NB4 (cell line): ENCODE measurements at regions not wholly inside any gene's neighbourhood (a gene's known extent, or its start where the extent isn't known, plus 50 kb on each side); places are given as distances from the start of the nearest gene placed in this dataset.

Experiments used
- DNase-seq: peaks from one replicate; pipeline ENCODE4 v3.0.0; 2010; ENCODE audit warnings: low read depth
- H3K4me3 ChIP-seq: one replicate; pipeline ENCODE4 v1.5.1; 2011; ENCODE audit warnings: mild to moderate bottlenecking, low read depth, low read length, moderate library complexity
- CTCF ChIP-seq: IDR thresholded peaks from one replicate; pipeline ENCODE4 v1.5.1; 2012; ENCODE audit warnings: low read depth, low read length
- MAX ChIP-seq: IDR thresholded peaks from 2 replicates; pipeline ENCODE4 v1.6.1; 2011; ENCODE audit warnings: low read depth, low read length
- MYC ChIP-seq: IDR thresholded peaks from 2 replicates; pipeline ENCODE4 v1.6.1; 2011; ENCODE audit warnings: low read depth, low read length
- POLR2A ChIP-seq: IDR thresholded peaks from 2 replicates; pipeline ENCODE4 v1.6.1; 2011; ENCODE audit warnings: mild to moderate bottlenecking; ENCODE audit not compliant: insufficient read length; ENCODE audit errors: extremely low read depth

GRCh38 chr5:107320846-107321245, 349.9 kb downstream of the EFNA5 start:
- H3K4me3 ChIP-seq: no peak overlapping the region
- no peak for DNase-seq
- no peak for TF ChIP-seq MYC
- TF ChIP-seq CTCF: no peak
- no peak for TF ChIP-seq MAX
- no peak for TF ChIP-seq POLR2A

DNA sequence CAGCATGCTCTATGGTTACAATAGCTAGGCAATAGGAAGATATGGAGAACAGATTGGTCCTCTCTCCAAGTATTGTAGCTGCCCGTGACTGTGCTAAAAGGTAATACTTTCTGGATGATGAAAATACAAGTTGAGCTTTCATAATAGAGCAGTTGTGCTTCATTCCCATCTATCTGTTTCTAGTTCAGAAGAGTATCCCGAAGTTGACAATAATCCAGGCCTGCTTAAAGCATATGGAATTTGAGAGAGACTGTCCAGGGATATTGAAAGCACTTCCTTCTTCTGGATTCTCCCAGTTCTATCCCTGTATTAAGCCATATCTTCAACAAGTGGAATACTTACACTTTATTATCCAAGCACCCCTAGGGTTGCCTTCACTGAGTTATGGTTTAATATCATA, 350.4 kb downstream of the EFNA5 start:
- TF ChIP-seq MYC: no peak
- no peak for TF ChIP-seq POLR2A
- no peak for TF ChIP-seq CTCF
- no peak for TF ChIP-seq MAX
- no peak for DNase-seq
- H3K4me3 ChIP-seq: no peak overlapping the region

GRCh38 chr5:107319901-107320300, 350.8 kb downstream of the EFNA5 start:
- no peak for DNase-seq
- TF ChIP-seq MYC (no peak), POLR2A (no peak), MAX (no peak), CTCF (no peak)

GRCh38 chr5:107314330-107314729, 356.4 kb downstream of the EFNA5 start:
- DNase-seq: no peak
- TF ChIP-seq MYC (no peak), CTCF (no peak), MAX (no peak), POLR2A (no peak)
- H3K4me3 ChIP-seq: no peak overlapping the region

More at GRCh38 chr5:107319901-107320300, 350.8 kb downstream of the EFNA5 start:
- H3K4me3 ChIP-seq: no peak overlapping the region

DNA sequence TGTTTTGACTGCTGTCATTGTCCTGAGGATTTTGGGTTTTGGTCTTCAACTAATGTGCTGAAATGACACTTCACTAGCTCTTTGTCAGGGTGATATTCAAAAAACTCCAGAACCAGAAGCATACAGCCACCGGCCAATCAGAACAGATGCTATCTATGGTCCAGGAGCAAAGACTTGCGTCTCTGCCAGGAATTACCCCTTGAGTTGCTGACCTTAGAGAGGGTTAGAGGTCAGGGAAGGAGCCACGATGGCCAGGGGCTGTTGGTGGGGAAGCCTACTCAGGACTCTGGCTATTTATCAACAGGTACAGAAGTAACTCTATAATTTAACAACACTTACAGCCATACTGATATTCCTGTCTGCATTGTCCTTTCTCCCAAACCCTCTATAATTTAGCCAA, 356.8 kb downstream of the EFNA5 start:
- TF ChIP-seq CTCF (no peak), MYC (no peak), POLR2A (no peak), MAX (no peak)
- no peak overlapping the region for H3K4me3 ChIP-seq
- DNase-seq: no peak

- DNase-seq: no peak
- no peak for TF ChIP-seq MYC
- no peak for TF ChIP-seq CTCF
- no peak for TF ChIP-seq MAX
- no peak for TF ChIP-seq POLR2A
- H3K4me3 ChIP-seq: no peak overlapping the region
These were observed 357.6 kb downstream of the EFNA5 start for GRCh38 chr5:107313098-107313497.
